ENCODE measurements at regions not wholly inside any gene's neighbourhood (a gene's known extent, or its start where the extent isn't known, plus 50 kb on each side); places are given as distances from the start of the nearest gene placed in this dataset.

GRCh38 chr6:19988555-19988954, 151.4 kb downstream of the ID4 start:
- no peak for TF ChIP-seq EZH2phosphoT487 (IDR thresholded peaks at IDR 0.05; ENCODE audit: insufficient read depth, low read depth)
- TF ChIP-seq EZH2 (IDR thresholded peaks at IDR 0.05; ENCODE audit: insufficient read depth, poor library complexity, severe bottlenecking), result no peak

All from GM23248 (cell line).